CD4-positive, alpha-beta T cell treated with Interleukin-4 for 4 hours (primary cell): ENCODE measurements at regions not wholly inside any gene's neighbourhood (a gene's known extent, or its start where the extent isn't known, plus 50 kb on each side); places are given as distances from the start of the nearest gene placed in this dataset.

Source experiments
- DNase-seq: peaks from one replicate; pipeline ENCODE4 v3.0.0-alpha.2; 2020

GRCh38 chrX:2640436-2641150, 50.5 kb upstream of the CD99 start:
- DNase-seq: no peak

- peak; percentile 9 for DNase-seq
Observed at GRCh38 chrX:2638279-2638678, 52.8 kb upstream of the CD99 start.

- no peak for DNase-seq
Observed at GRCh38 chrX:2635342-2635741, 55.8 kb upstream of the CD99 start.

GRCh38 chrX:2632533-2633504, 58.3 kb upstream of the CD99 start:
- peak; percentile 24 for DNase-seq

- peak; percentile 33 for DNase-seq
Observed at GRCh38 chrX:2631743-2632532, 59.2 kb upstream of the CD99 start.

- peak; percentile 85 for DNase-seq
Observed at GRCh38 chrX:2630935-2631742, 60.0 kb upstream of the CD99 start.

GRCh38 chrX:2630008-2630934, 60.8 kb upstream of the CD99 start:
- peak; percentile 93 for DNase-seq

GRCh38 chrX:2629316-2630007, 61.6 kb upstream of the CD99 start:
- peak; percentile 84 for DNase-seq

GRCh38 chrX:2628751-2629315, 62.3 kb upstream of the CD99 start:
- peak; percentile 66 for DNase-seq

GRCh38 chrX:2627272-2627867, 63.7 kb upstream of the CD99 start:
- DNase-seq: peak; percentile 48

GRCh38 chrX:2626750-2627149, 64.3 kb upstream of the CD99 start:
- no peak for DNase-seq

- DNase-seq: no peak
Observed at GRCh38 chrX:2620576-2620975, 70.5 kb upstream of the CD99 start.

- no peak for DNase-seq
Observed at GRCh38 chrX:2618516-2618915, 72.6 kb upstream of the CD99 start.

- no peak for DNase-seq
Observed at GRCh38 chrX:2614911-2615310, 76.2 kb upstream of the CD99 start.

GRCh38 chrX:2610246-2611170, 80.6 kb upstream of the CD99 start:
- no peak for DNase-seq

GRCh38 chrX:2609431-2610238, 81.5 kb upstream of the CD99 start:
- DNase-seq: no peak

GRCh38 chrX:2608638-2609430, 82.3 kb upstream of the CD99 start:
- peak; percentile 85 for DNase-seq
